PC-3 (cell line): ENCODE measurements at regions not wholly inside any gene's neighbourhood (a gene's known extent, or its start where the extent isn't known, plus 50 kb on each side); places are given as distances from the start of the nearest gene placed in this dataset.

Experiments used
- ATAC-seq: fragments of 200-7000 bp; cut with Tn5 transposase; 2 replicates; pipeline ENCODE4 v1.9.1; 2020; ENCODE audit warnings: mild to moderate bottlenecking, moderate library complexity
- BruUV-seq: library from RNA; stranded (reverse); fragments of 400-500 nt; replicated peaks from 2 replicates; lab custom pipeline; 2021; lab: Mats Ljungman, UMichigan
- CTCF ChIA-PET: fragments of 300-600 bp; sonication (Branson Sonifier 250); formaldehyde crosslinking; loops from one replicate; lab custom pipeline; 2022; ENCODE audit warnings: antibody characterized with exemption; lab: Charles Lee
- POLR2A ChIA-PET: fragments of 300-600 bp; sonication (Branson Sonifier 250); formaldehyde crosslinking; loops from one replicate; lab custom pipeline; 2022; ENCODE audit warnings: antibody characterized with exemption; ENCODE audit not compliant: unreplicated experiment; lab: Charles Lee
- DNase-seq: peaks from one replicate; pipeline ENCODE4 v3.0.0-alpha.2; 2015
- H2AFZ ChIP-seq: fragments of 300-600 bp; sonication (generic); 2 replicates; pipeline ENCODE4 v1.6.0; 2016; ENCODE audit warnings: antibody characterized with exemption, low read length
- H3F3A ChIP-seq: fragments of 300-600 bp; sonication (generic); one replicate; pipeline ENCODE4 v1.6.0; 2017; ENCODE audit warnings: antibody characterized with exemption, low read length, control low read depth, mild to moderate bottlenecking; ENCODE audit not compliant: unreplicated experiment
- H3K27ac ChIP-seq: fragments of 300-600 bp; sonication (generic); 2 replicates; pipeline ENCODE4 v1.5.1; 2016; ENCODE audit warnings: mild to moderate bottlenecking, low read length
- H3K27me3 ChIP-seq: fragments of 300-600 bp; sonication (generic); 2 replicates; pipeline ENCODE4 v1.6.1; 2016; ENCODE audit warnings: low read length, mixed read lengths
- H3K36me3 ChIP-seq: fragments of 300-600 bp; sonication (generic); 2 replicates; pipeline ENCODE4 v1.6.1; 2016; ENCODE audit warnings: low read depth, mixed run types, low read length, mixed read lengths
- H3K4me1 ChIP-seq: fragments of 300-600 bp; sonication (generic); 2 replicates; pipeline ENCODE4 v1.5.1; 2016; ENCODE audit warnings: low read length; ENCODE audit not compliant: insufficient read depth
- H3K4me2 ChIP-seq: fragments of 300-600 bp; sonication (generic); 2 replicates; pipeline ENCODE4 v1.6.0; 2016; ENCODE audit warnings: low read length
- H3K4me3 ChIP-seq: fragments of 300-600 bp; sonication (generic); 2 replicates; pipeline ENCODE4 v1.5.1; 2016; ENCODE audit warnings: mild to moderate bottlenecking, low read length, mixed read lengths
- H3K79me2 ChIP-seq: fragments of 300-600 bp; sonication (generic); 2 replicates; pipeline ENCODE4 v1.6.1; 2017; ENCODE audit warnings: low read length, mixed read lengths
- H3K9ac ChIP-seq: fragments of 300-600 bp; sonication (generic); 2 replicates; pipeline ENCODE4 v1.6.0; 2016; ENCODE audit warnings: mild to moderate bottlenecking, low read length
- H3K9me2 ChIP-seq: fragments of 300-600 bp; sonication (generic); replicated peaks from 2 replicates; pipeline ENCODE4 v1.6.1; 2016; ENCODE audit warnings: mixed run types, low read length, mixed read lengths
- H3K9me3 ChIP-seq: fragments of 300-600 bp; sonication (generic); 2 replicates; pipeline ENCODE4 v1.6.1; 2016; ENCODE audit warnings: low read length, mixed read lengths
- H4K20me1 ChIP-seq: fragments of 300-600 bp; sonication (generic); 2 replicates; pipeline ENCODE4 v1.6.1; 2016; ENCODE audit warnings: low read length, mixed read lengths
- CTCF ChIP-seq: fragments of 300-600 bp; sonication (generic); conservative IDR thresholded peaks from 2 replicates; pipeline ENCODE4 v1.5.1; 2017; ENCODE audit warnings: antibody characterized with exemption, low read depth, mild to moderate bottlenecking, low read length
- EZH2 ChIP-seq: fragments of 300-600 bp; sonication (generic); IDR thresholded peaks from one replicate; pipeline ENCODE4 v1.6.1; 2017; ENCODE audit warnings: antibody characterized with exemption, mild to moderate bottlenecking, low read length; ENCODE audit not compliant: unreplicated experiment
- EZH2phosphoT487 ChIP-seq: fragments of 300-600 bp; sonication (generic); IDR thresholded peaks from 2 replicates; pipeline ENCODE4 v1.6.1; 2018; ENCODE audit warnings: mild to moderate bottlenecking, antibody characterized with exemption, low read length, borderline replicate concordance
- intact Hi-C: fragments of 100-400 bp; cut with micrococcal nuclease; formaldehyde crosslinking; loops from 2 replicates; pipeline ENCODE4 v1.9.0; 2023

- H3K9me3 ChIP-seq, result no peaks in the 10 kb centered on the region
Measured at GRCh38 chr3:18730491-18730890, 305.4 kb upstream of the SATB1 start.

DNA sequence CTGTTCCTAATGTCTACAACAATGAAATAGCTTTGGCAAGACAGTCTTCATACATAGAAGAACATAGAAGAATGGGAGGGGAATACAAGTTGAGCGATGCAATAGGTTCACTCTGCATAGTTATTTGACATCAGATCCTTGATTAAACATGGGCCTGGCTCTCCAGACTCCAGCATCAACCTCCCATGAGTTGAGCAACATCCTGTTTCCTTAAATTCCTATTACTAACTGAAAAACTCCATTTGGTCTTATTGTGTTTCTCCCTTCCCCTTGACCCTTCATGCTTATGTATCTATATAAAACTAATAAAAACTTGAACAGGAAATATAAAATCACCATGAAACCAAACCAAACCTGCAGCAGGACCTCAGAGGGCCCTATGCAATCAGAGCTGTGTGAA is 304.5 kb upstream of the SATB1 start:
- peak; percentile 80 for ATAC-seq
- intact Hi-C loops, result no loop called here
- no peaks in the 10 kb centered on the region for H4K20me1 ChIP-seq
- H3K9me2 ChIP-seq, result no peaks in the 10 kb centered on the region
- no peak overlapping the region for H2AFZ ChIP-seq
- ChIA-PET CTCF (no interaction called here), POLR2A (no interaction called here)
- H3K36me3 ChIP-seq, result no peaks in the 10 kb centered on the region
- H3K9ac ChIP-seq, result no peak overlapping the region
- H3K4me2 ChIP-seq, result no peak overlapping the region
- TF ChIP-seq EZH2phosphoT487 (no peak), EZH2 (no peak), CTCF (no peak)
- peaks cover 18% of the 10 kb centered on the region for H3K4me1 ChIP-seq
- peak overlapping the region; percentile 59 for H3K27ac ChIP-seq
- no TSS peak for BruUV-seq
- H3F3A ChIP-seq, result no peaks in the 10 kb centered on the region
- H3K4me3 ChIP-seq, result no peak overlapping the region
- peak; percentile 52 for DNase-seq
- H3K27me3 ChIP-seq, result no peaks in the 10 kb centered on the region
- H3K79me2 ChIP-seq, result no peaks in the 10 kb centered on the region
- H3K9me3 ChIP-seq, result no peaks in the 10 kb centered on the region

More at GRCh38 chr3:18730491-18730890, 305.4 kb upstream of the SATB1 start:
- TF ChIP-seq CTCF (no peak), EZH2phosphoT487 (no peak), EZH2 (no peak)
- ChIA-PET CTCF (no interaction called here), POLR2A (no interaction called here)
- Histone ChIP-seq H3K9me2 (no peaks in the 10 kb centered on the region), H3K4me3 (no peak overlapping the region), H4K20me1 (no peaks in the 10 kb centered on the region), H3F3A (no peaks in the 10 kb centered on the region), H3K9ac (peak overlapping the region; percentile 8; the same call in 1 of the 2 replicates), H2AFZ (no peak overlapping the region), H3K27ac (peak overlapping the region; percentile 59), H3K27me3 (no peaks in the 10 kb centered on the region), H3K36me3 (no peaks in the 10 kb centered on the region), H3K79me2 (no peaks in the 10 kb centered on the region), H3K4me1 (peaks cover 18% of the 10 kb centered on the region), H3K4me2 (0 out of 2 replicates have a peak overlapping the region, but pooled peaks have one; percentile 23)
- no peak for DNase-seq
- BruUV-seq, result no TSS peak
- intact Hi-C loops, result no loop called here
- peak; percentile 39 for ATAC-seq

DNA sequence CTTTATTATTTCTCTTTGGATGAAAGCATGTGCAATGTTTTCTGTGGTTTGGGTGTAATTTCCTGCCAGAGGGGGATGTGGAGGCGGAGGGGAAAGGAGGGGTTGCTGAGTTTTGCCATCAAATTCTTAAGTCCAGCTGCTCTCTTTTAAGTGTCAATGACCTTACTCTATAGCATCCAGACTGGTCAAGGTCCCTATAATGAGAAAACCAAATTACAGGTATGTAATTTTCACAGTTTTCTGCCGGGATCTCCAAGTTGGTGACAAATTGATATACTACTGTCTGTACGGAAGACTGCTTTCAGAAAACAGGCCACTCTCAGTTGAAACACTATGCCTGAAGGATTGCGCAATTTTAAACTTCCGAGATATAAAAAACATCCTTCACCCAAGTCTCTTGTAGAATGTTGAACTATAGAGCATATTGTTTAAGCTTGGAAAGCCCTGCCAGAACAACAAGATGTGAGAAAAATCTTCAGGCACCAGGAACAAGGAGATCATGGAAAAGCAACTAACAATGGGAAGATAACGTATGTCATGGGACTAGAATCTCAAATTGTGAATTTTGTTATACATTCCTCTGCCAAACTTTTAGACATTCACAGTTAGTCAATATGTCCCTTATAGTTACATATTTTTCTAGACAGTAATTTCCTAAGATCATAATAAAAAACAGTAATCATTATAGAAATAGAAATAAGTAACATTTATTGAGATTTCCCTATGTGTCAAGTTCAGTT is 300.7 kb upstream of the SATB1 start:
- Histone ChIP-seq H3K9ac (no peak overlapping the region), H3K27ac (no peak overlapping the region), H3K4me3 (no peak overlapping the region), H3K9me2 (no peaks in the 10 kb centered on the region), H2AFZ (no peak overlapping the region), H3K79me2 (no peaks in the 10 kb centered on the region), H3F3A (no peaks in the 10 kb centered on the region), H3K4me2 (no peak overlapping the region), H3K36me3 (no peaks in the 10 kb centered on the region), H3K9me3 (no peaks in the 10 kb centered on the region), H3K4me1 (peaks cover 13% of the 10 kb centered on the region), H3K27me3 (no peaks in the 10 kb centered on the region), H4K20me1 (no peaks in the 10 kb centered on the region)
- ATAC-seq (no peak), DNase-seq (no peak)
- TF ChIP-seq EZH2, result no peak
- no peak for TF ChIP-seq EZH2phosphoT487
- no peak for TF ChIP-seq CTCF
- CTCF ChIA-PET, result no interaction called here
- no TSS peak for BruUV-seq
- intact Hi-C loops, result no loop called here
- POLR2A ChIA-PET, result no interaction called here
